Stimulated activated effector memory CD8-positive, alpha-beta T cell treated with anti-CD3 and anti-CD28 coated beads, Interleukin-12 subunit alpha, Interleukin-12 subunit beta, amount 100 ng/mL, for 72 hours (primary cell): ENCODE measurements at regions not wholly inside any gene's neighbourhood (a gene's known extent, or its start where the extent isn't known, plus 50 kb on each side); places are given as distances from the start of the nearest gene placed in this dataset.
"Not testable (repeated sequence)": the region's sequence is repeated elsewhere in the genome, so short reads cannot be mapped to it uniquely, and the experiment has no call there.

Experiments
- ATAC-seq: fragments of 150-1000 bp; cut with Tn5 transposase; 2 replicates; pipeline ENCODE4 v1.10.0; 2021
- DNase-seq, 2 donors: peaks; one replicate each; pipeline ENCODE4 v3.0.0; 2021 to 2022; ENCODE audit warnings: low spot score in 2 of 2
- H3K27ac Mint-ChIP-seq: one replicate; pipeline ENCODE4 v1.8.0; 2022; ENCODE audit warnings: mild to moderate bottlenecking, mixed read lengths
- H3K36me3 Mint-ChIP-seq: one replicate; pipeline ENCODE4 v1.8.0; 2022; ENCODE audit warnings: mild to moderate bottlenecking, mixed read lengths
- H3K4me1 Mint-ChIP-seq: one replicate; pipeline ENCODE4 v1.8.0; 2022; ENCODE audit warnings: mixed read lengths
- H3K4me3 Mint-ChIP-seq: one replicate; pipeline ENCODE4 v1.8.0; 2022; ENCODE audit warnings: mild to moderate bottlenecking, mixed read lengths
- H3K9me3 Mint-ChIP-seq: one replicate; pipeline ENCODE4 v1.8.0; 2022; ENCODE audit warnings: mixed read lengths

- Mint-ChIP-seq H3K36me3 (no peaks in the 10 kb centered on the region), H3K9me3 (peaks cover 7% of the 10 kb centered on the region), H3K4me3 (no peak overlapping the region), H3K4me1 (no peaks in the 10 kb centered on the region), H3K27ac (no peak overlapping the region)
- DNase-seq (no peak), ATAC-seq (no peak)
These were observed 184.4 kb downstream of the VEGFC start for GRCh38 chr4:176608346-176608745.

- ATAC-seq (no peak), DNase-seq (no peak)
These were observed 182.1 kb downstream of the VEGFC start for GRCh38 chr4:176610594-176610993.

GRCh38 chr4:176611381-176611780 lies 181.3 kb downstream of the VEGFC start:
- no peaks in the 10 kb centered on the region for H3K36me3 Mint-ChIP-seq
- no peaks in the 10 kb centered on the region for H3K4me1 Mint-ChIP-seq
- ATAC-seq (no peak), DNase-seq (no peak)
- H3K27ac Mint-ChIP-seq, result no peak overlapping the region
- H3K4me3 Mint-ChIP-seq, result no peak overlapping the region
- H3K9me3 Mint-ChIP-seq, result peaks cover 3% of the 10 kb centered on the region

More at GRCh38 chr4:176610594-176610993, 182.1 kb downstream of the VEGFC start:
- H3K36me3 Mint-ChIP-seq, result no peaks in the 10 kb centered on the region
- H3K4me1 Mint-ChIP-seq, result no peaks in the 10 kb centered on the region
- H3K9me3 Mint-ChIP-seq, result peaks cover 5% of the 10 kb centered on the region
- no peak overlapping the region for H3K4me3 Mint-ChIP-seq
- no peak overlapping the region for H3K27ac Mint-ChIP-seq

GRCh38 chr4:176611951-176612350 lies 180.8 kb downstream of the VEGFC start:
- no peak overlapping the region for H3K4me3 Mint-ChIP-seq
- H3K27ac Mint-ChIP-seq, result no peak overlapping the region
- H3K9me3 Mint-ChIP-seq, result peaks cover 3% of the 10 kb centered on the region
- H3K36me3 Mint-ChIP-seq, result no peaks in the 10 kb centered on the region
- DNase-seq, result no peak
- ATAC-seq, result no peak
- H3K4me1 Mint-ChIP-seq, result no peaks in the 10 kb centered on the region

GRCh38 chr4:176614793-176615192 lies 177.9 kb downstream of the VEGFC start:
- ATAC-seq (no peak), DNase-seq (no peak)
- Mint-ChIP-seq H3K9me3 (peaks cover 3% of the 10 kb centered on the region), H3K36me3 (no peaks in the 10 kb centered on the region), H3K4me1 (no peaks in the 10 kb centered on the region), H3K4me3 (no peak overlapping the region), H3K27ac (no peak overlapping the region)

- no peaks in the 10 kb centered on the region for H3K4me1 Mint-ChIP-seq
- ATAC-seq (no peak), DNase-seq (no peak)
- no peaks in the 10 kb centered on the region for H3K36me3 Mint-ChIP-seq
- H3K27ac Mint-ChIP-seq, result no peak overlapping the region
- H3K9me3 Mint-ChIP-seq, result peaks cover 3% of the 10 kb centered on the region
- H3K4me3 Mint-ChIP-seq, result no peak overlapping the region
These were observed 176.6 kb downstream of the VEGFC start for GRCh38 chr4:176616151-176616550.

- Mint-ChIP-seq H3K36me3 (no peaks in the 10 kb centered on the region), H3K9me3 (no peaks in the 10 kb centered on the region), H3K4me1 (no peaks in the 10 kb centered on the region), H3K27ac (no peak overlapping the region), H3K4me3 (no peak overlapping the region)
- ATAC-seq (no peak), DNase-seq (no peak)
These were observed 174.6 kb downstream of the VEGFC start for GRCh38 chr4:176618138-176618537.

- H3K9me3 Mint-ChIP-seq, result no peaks in the 10 kb centered on the region
- no peaks in the 10 kb centered on the region for H3K36me3 Mint-ChIP-seq
- H3K4me1 Mint-ChIP-seq, result no peaks in the 10 kb centered on the region
- H3K4me3 Mint-ChIP-seq, result no peak overlapping the region
- H3K27ac Mint-ChIP-seq, result no peak overlapping the region
- DNase-seq (no peak), ATAC-seq (no peak)
These were observed 173.3 kb downstream of the VEGFC start for GRCh38 chr4:176619430-176619829.

GRCh38 chr4:176622251-176622948 lies 170.3 kb downstream of the VEGFC start:
- H3K36me3 Mint-ChIP-seq, result no peaks in the 10 kb centered on the region
- no peak overlapping the region for H3K4me3 Mint-ChIP-seq
- ATAC-seq (no peak), DNase-seq (no peak)
- H3K9me3 Mint-ChIP-seq, result peaks cover 3% of the 10 kb centered on the region
- H3K4me1 Mint-ChIP-seq, result no peaks in the 10 kb centered on the region
- H3K27ac Mint-ChIP-seq, result no peak overlapping the region

GRCh38 chr4:176624983-176625610 lies 167.6 kb downstream of the VEGFC start:
- not testable (repeated sequence) for H3K9me3 Mint-ChIP-seq, DNase-seq, H3K4me1 Mint-ChIP-seq, H3K4me3 Mint-ChIP-seq, ATAC-seq, H3K27ac Mint-ChIP-seq, H3K36me3 Mint-ChIP-seq

- no peak overlapping the region for H3K4me3 Mint-ChIP-seq
- H3K27ac Mint-ChIP-seq, result no peak overlapping the region
- no peak for DNase-seq
- no peaks in the 10 kb centered on the region for H3K4me1 Mint-ChIP-seq
- no peaks in the 10 kb centered on the region for H3K36me3 Mint-ChIP-seq
- no peak for ATAC-seq
- H3K9me3 Mint-ChIP-seq, result peaks cover 5% of the 10 kb centered on the region
These were observed 164.8 kb downstream of the VEGFC start for GRCh38 chr4:176627916-176628315.

GRCh38 chr4:176631611-176632010 lies 161.1 kb downstream of the VEGFC start:
- no peaks in the 10 kb centered on the region for H3K4me1 Mint-ChIP-seq
- no peaks in the 10 kb centered on the region for H3K36me3 Mint-ChIP-seq
- DNase-seq (no peak), ATAC-seq (no peak)
- H3K4me3 Mint-ChIP-seq, result no peak overlapping the region
- H3K27ac Mint-ChIP-seq, result no peak overlapping the region
- H3K9me3 Mint-ChIP-seq, result peaks cover 5% of the 10 kb centered on the region
